K562 (cell line): ENCODE measurements at regions not wholly inside any gene's neighbourhood (a gene's known extent, or its start where the extent isn't known, plus 50 kb on each side); places are given as distances from the start of the nearest gene placed in this dataset.

Experiments
- ATAC-seq: fragments of 200-7000 bp; cut with Tn5 transposase; 3 replicates; pipeline ENCODE4 v1.9.1; 2020; ENCODE audit warnings: moderate library complexity
- BruUV-seq: library from RNA; stranded (reverse); fragments of 400-500 nt; replicated peaks from 2 replicates; lab custom pipeline; 2021; lab: Mats Ljungman, UMichigan
- CTCF ChIA-PET: fragments of 300-600 bp; formaldehyde crosslinking; extraction: SDS; loops from one replicate; lab custom pipeline; 2021; ENCODE audit warnings: low intra/inter-chr PET ratio; lab: Yijun Ruan, JAX
- POLR2A ChIA-PET: fragments of 300-600, 350-650 bp; sonication (Branson Sonifier 250); formaldehyde crosslinking; extraction: SDS; loops from one replicate; lab custom pipeline; 2021; ENCODE audit warnings: antibody characterized with exemption, inconsistent platforms; lab: Yijun Ruan, JAX
- DNase-seq, 4 experiments: peaks; one replicate each; pipeline versions ENCODE4 v3.0.0 to v3.0.0-alpha.2; 2011 to 2018; ENCODE audit warnings: low spot score in 3 of 4, mixed read lengths in 3 of 4; ENCODE audit errors: extremely low read depth in 1 of 4
- FAIRE-seq: peaks from 2 replicates; lab custom pipeline; 2011; peaks lifted over from hg19 to GRCh38; lab: Jason Lieb, UNC
- H2AFZ ChIP-seq: 2 replicates; pipeline ENCODE4 v1.6.0; 2011; ENCODE audit warnings: low read depth, low read length, control low read depth, inconsistent platforms
- H3K27ac ChIP-seq: fragments of 200-600 bp; 3 replicates; pipeline ENCODE4 v1.8.0; 2011; ENCODE audit warnings: low read depth, mild to moderate bottlenecking, control low read depth, inconsistent platforms, low read length, moderate library complexity, mixed read lengths; ENCODE audit errors: extremely low read depth
- H3K27me3 ChIP-seq, 2 experiments: fragments of 300-600 bp in 1 of 2; 2 replicates in 1 of 2; 3 replicates in 1 of 2; pipeline versions ENCODE4 v1.6.0 to v1.8.0; 2011; ENCODE audit warnings: inconsistent platforms in 2 of 2, low read length in 2 of 2, mild to moderate bottlenecking in 1 of 2, mixed read lengths in 1 of 2, moderate library complexity in 1 of 2; ENCODE audit not compliant: control insufficient read depth in 2 of 2, insufficient read depth in 2 of 2
- H3K36me3 ChIP-seq: fragments of 300-600 bp; 3 replicates; pipeline ENCODE4 v1.8.0; 2011; ENCODE audit warnings: mild to moderate bottlenecking, low read length, inconsistent platforms; ENCODE audit not compliant: control insufficient read depth, insufficient read depth
- H3K4me1 ChIP-seq, 2 experiments: fragments of 200-600 bp in 1 of 2; replicated peaks in 1 of 2; 2 replicates in 1 of 2; 3 replicates in 1 of 2; pipeline versions ENCODE4 v1.5.1 to v1.8.0; 2011; ENCODE audit warnings: inconsistent platforms in 2 of 2, low read length in 2 of 2, mild to moderate bottlenecking in 1 of 2, mixed read lengths in 1 of 2, moderate library complexity in 1 of 2; ENCODE audit not compliant: control insufficient read depth in 2 of 2, insufficient read depth in 2 of 2
- H3K4me2 ChIP-seq: 2 replicates; pipeline ENCODE4 v1.6.1; 2011; ENCODE audit warnings: low read length, control low read depth, inconsistent platforms, mixed read lengths; ENCODE audit not compliant: insufficient read depth
- H3K4me3 ChIP-seq: fragments of 200-600 bp; sonication (generic), shearing (Covaris generic); 2 replicates; pipeline ENCODE4 v1.5.1; 2016; ENCODE audit warnings: control low read depth, inconsistent platforms
- H3K79me2 ChIP-seq: fragments of 200-600 bp; 3 replicates; pipeline ENCODE4 v1.8.0; 2011; ENCODE audit warnings: low read length, inconsistent platforms; ENCODE audit not compliant: control insufficient read depth, insufficient read depth
- H3K9ac ChIP-seq, 2 experiments: 2 replicates each; pipeline versions ENCODE4 v1.6.0 to v1.6.1; 2011; ENCODE audit warnings: low read depth in 2 of 2, low read length in 2 of 2, control low read depth in 1 of 2, inconsistent platforms in 1 of 2, mild to moderate bottlenecking in 1 of 2, mixed read lengths in 1 of 2; ENCODE audit not compliant: insufficient read depth in 1 of 2
- H3K9me1 ChIP-seq: one replicate; pipeline ENCODE4 v1.6.0; 2011; ENCODE audit warnings: inconsistent platforms, mild to moderate bottlenecking, low read length, moderate library complexity; ENCODE audit not compliant: control insufficient read depth, insufficient read depth
- H3K9me3 ChIP-seq: replicated peaks from 2 replicates; pipeline ENCODE4 v1.5.1; 2011; ENCODE audit warnings: low read depth, low read length, inconsistent platforms; ENCODE audit not compliant: control insufficient read depth, insufficient read depth
- H4K20me1 ChIP-seq: replicated peaks from 2 replicates; pipeline ENCODE4 v1.6.1; 2011; ENCODE audit warnings: low read length, inconsistent platforms, mixed read lengths; ENCODE audit not compliant: control insufficient read depth, insufficient read depth
- RAD21 ChIP-seq, 2 experiments: fragments of 250-450 bp in 1 of 2; fragments of 450-650 bp in 1 of 2; sonication (Bioruptor Pico) in 1 of 2; formaldehyde crosslinking in 1 of 2; IDR thresholded peaks in 1 of 2; conservative IDR thresholded peaks in 1 of 2; 2 replicates each; pipeline versions ENCODE4 v1.4.0 to v1.8.0; 2020 to 2022; ENCODE audit warnings: mild to moderate bottlenecking in 2 of 2, moderate library complexity in 1 of 2
- RFX7 ChIP-seq: fragments of 250-450 bp; sonication (Bioruptor Pico); IDR thresholded peaks from 2 replicates; pipeline ENCODE4 v1.5.1; 2021; ENCODE audit warnings: mild to moderate bottlenecking
- WGBS: fragments of 100-300 bp; shearing (Covaris generic); methylation state at CpG from one replicate; pipeline ENCODE4 v1.1.6; 2016; ENCODE audit warnings: low coverage, mixed read lengths; ENCODE audit not compliant: insufficient coverage; ENCODE audit errors: missing lambda C conversion rate; 5-methylcytosine and 5-hydroxymethylcytosine counted together
- in situ Hi-C: fragments of 300-500 bp; cut with MboI; formaldehyde crosslinking; loops from 4 replicates; pipeline ENCODE4 v1.15.0; 2018; ENCODE audit warnings: inconsistent platforms, mixed read lengths
- intact Hi-C: fragments of 100-400 bp; cut with micrococcal nuclease; formaldehyde crosslinking; loops from 2 replicates; pipeline ENCODE4 v1.14.2; 2022
- TF ChIP-seq, protein P1 (sequence below), 3 experiments: IDR thresholded peaks in 2 of 3; conservative IDR thresholded peaks in 1 of 3; 2 replicates each; pipeline ENCODE4 v1.5.1; 2011 to 2012; ENCODE audit warnings: low read length in 3 of 3, mild to moderate bottlenecking in 3 of 3, control low read depth in 2 of 3, improper control_type of control experiment in 1 of 3, inconsistent platforms in 1 of 3, low read depth in 1 of 3, mixed read lengths in 1 of 3, moderate library complexity in 1 of 3; ENCODE audit not compliant: insufficient read depth in 2 of 3

DNA sequence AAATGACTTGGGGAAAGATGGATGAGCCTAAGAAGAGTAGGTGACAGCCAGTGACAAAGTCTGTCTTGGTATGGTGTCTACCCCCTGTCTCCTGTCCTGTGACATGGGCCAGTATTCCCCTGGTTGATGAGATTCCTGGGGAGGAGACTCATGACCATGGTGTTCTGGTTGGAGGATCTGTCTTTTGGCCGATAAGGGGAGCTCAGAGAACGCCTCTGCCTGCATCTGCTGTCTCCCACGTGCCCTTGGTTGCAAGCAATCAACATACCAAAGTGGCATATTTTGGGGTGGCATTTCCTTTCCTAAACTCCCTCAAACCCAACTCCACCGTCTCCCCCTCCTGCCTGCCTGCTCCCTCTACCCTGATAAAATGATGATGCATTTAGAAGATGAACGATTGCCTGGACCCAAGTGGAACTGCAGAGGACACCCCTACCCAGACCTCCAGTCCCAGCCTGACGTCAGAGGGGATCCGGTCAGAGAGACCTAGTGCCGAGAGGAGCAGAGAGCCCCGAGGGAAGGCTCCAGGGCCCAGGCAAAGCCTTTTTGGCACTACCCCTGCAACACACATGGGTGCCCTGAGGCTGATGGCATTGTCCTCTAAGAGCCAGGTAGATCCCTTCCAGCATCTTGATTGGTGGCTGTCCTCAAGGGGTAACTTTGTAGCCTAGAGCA lies 88.0 kb upstream of the KCNK12 start:
- H3K36me3 ChIP-seq: no peaks in the 10 kb centered on the region
- TF ChIP-seq RAD21 (CRISPR knock-in tag; conservative IDR thresholded peaks at IDR 0.05 in 1 of 2, IDR thresholded peaks at IDR 0.05 in 1 of 2): peak; percentile 17 to 39; a peak in 1 of 4 replicates
- TF ChIP-seq, protein P1, sequence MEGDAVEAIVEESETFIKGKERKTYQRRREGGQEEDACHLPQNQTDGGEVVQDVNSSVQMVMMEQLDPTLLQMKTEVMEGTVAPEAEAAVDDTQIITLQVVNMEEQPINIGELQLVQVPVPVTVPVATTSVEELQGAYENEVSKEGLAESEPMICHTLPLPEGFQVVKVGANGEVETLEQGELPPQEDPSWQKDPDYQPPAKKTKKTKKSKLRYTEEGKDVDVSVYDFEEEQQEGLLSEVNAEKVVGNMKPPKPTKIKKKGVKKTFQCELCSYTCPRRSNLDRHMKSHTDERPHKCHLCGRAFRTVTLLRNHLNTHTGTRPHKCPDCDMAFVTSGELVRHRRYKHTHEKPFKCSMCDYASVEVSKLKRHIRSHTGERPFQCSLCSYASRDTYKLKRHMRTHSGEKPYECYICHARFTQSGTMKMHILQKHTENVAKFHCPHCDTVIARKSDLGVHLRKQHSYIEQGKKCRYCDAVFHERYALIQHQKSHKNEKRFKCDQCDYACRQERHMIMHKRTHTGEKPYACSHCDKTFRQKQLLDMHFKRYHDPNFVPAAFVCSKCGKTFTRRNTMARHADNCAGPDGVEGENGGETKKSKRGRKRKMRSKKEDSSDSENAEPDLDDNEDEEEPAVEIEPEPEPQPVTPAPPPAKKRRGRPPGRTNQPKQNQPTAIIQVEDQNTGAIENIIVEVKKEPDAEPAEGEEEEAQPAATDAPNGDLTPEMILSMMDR (IDR thresholded peaks at IDR 0.05 in 2 of 3, conservative IDR thresholded peaks at IDR 0.05 in 1 of 3; ENCODE audit: insufficient read depth in 2 of 3, low read depth in 1 of 3, low read length in 3 of 3): 0 out of 6 replicates have a peak, but pooled peaks of 1 of the 3 experiments have one; percentile 4
- no peak for TF ChIP-seq RFX7 (CRISPR knock-in tag)
- TF ChIP-seq, all 486 proteins: peak for 2
- Histone ChIP-seq H2AFZ (no peak overlapping the region), H3K79me2 (no peaks in the 10 kb centered on the region), H3K4me1 (peaks cover 0 to 9% of the 10 kb centered on the region in 2 experiments; a peak in 3 of 5 replicates), H3K9me1 (peaks cover 1% of the 10 kb centered on the region), H3K4me2 (no peak overlapping the region), H3K27me3 (peaks cover 3 to 34% of the 10 kb centered on the region in 2 experiments; a peak in 3 of 5 replicates), H3K4me3 (no peak overlapping the region), H4K20me1 (peaks cover 6% of the 10 kb centered on the region; the same call in 1 of the 2 replicates), H3K9me3 (no peaks in the 10 kb centered on the region), H3K9ac (no peak overlapping the region), H3K27ac (no peak overlapping the region)
- FAIRE-seq: no peak
- no peak for ATAC-seq
- in situ Hi-C loops (no loop called here), intact Hi-C loops (loop anchor here (5.0 kb wide), 1 partner anchor 109 kb away; no protein-coding TSS in a partner anchor)
- no TSS peak for BruUV-seq
- 2% methylated on average over 9 of the region's 9 CpGs for WGBS
- CTCF ChIA-PET: no interaction called here
- DNase-seq: no peak
- POLR2A ChIA-PET: interaction anchor here (0.6 kb wide), 1 partner anchor 112 kb away, joined by 3 read pairs; no protein-coding TSS in a partner anchor
